GM21526 (cell line): ENCODE measurements at regions not wholly inside any gene's neighbourhood (a gene's known extent, or its start where the extent isn't known, plus 50 kb on each side); places are given as distances from the start of the nearest gene placed in this dataset.

ENCODE experiments used
- ATAC-seq: cut with Tn5 transposase; IDR thresholded peaks from one replicate; pipeline ENCODE4 v1.9.1; 2021; ENCODE audit warnings: moderate library complexity; ENCODE audit not compliant: unreplicated experiment, low FRiP score

GRCh38 chr2:49567021-49567420 lies 412.7 kb upstream of the FSHR start:
- no peak for ATAC-seq

- no peak for ATAC-seq
Measured at GRCh38 chr2:49553658-49554057, 399.3 kb upstream of the FSHR start.

- no peak for ATAC-seq
Measured at GRCh38 chr2:49532702-49533101, 378.4 kb upstream of the FSHR start.

- no peak for ATAC-seq
Measured at GRCh38 chr2:49515996-49516782, 361.9 kb upstream of the FSHR start.

- no peak for ATAC-seq
Measured at GRCh38 chr2:49514201-49514600, 359.9 kb upstream of the FSHR start.

- peak; percentile 87 for ATAC-seq
Measured at GRCh38 chr2:49490710-49491109, 336.4 kb upstream of the FSHR start.

GRCh38 chr2:49487139-49487538 lies 332.8 kb upstream of the FSHR start:
- no peak for ATAC-seq

- no peak for ATAC-seq
Measured at GRCh38 chr2:49480520-49480919, 326.2 kb upstream of the FSHR start.

GRCh38 chr2:49465157-49465831 lies 311.0 kb upstream of the FSHR start:
- no peak for ATAC-seq

GRCh38 chr2:49459314-49459993 lies 305.1 kb upstream of the FSHR start:
- no peak for ATAC-seq

GRCh38 chr2:49444005-49444404 lies 289.7 kb upstream of the FSHR start:
- ATAC-seq = no peak

- no peak for ATAC-seq
Measured at GRCh38 chr2:49426996-49427395, 272.7 kb upstream of the FSHR start.

GRCh38 chr2:49416252-49416651 lies 261.9 kb upstream of the FSHR start:
- ATAC-seq = no peak

- ATAC-seq = no peak
Measured at GRCh38 chr2:49404108-49404507, 249.8 kb upstream of the FSHR start.

GRCh38 chr2:49403637-49404036 lies 249.3 kb upstream of the FSHR start:
- ATAC-seq = no peak

GRCh38 chr2:49379406-49379805 lies 225.1 kb upstream of the FSHR start:
- ATAC-seq = no peak

- ATAC-seq = no peak
Measured at GRCh38 chr2:49371128-49371701, 216.9 kb upstream of the FSHR start.

- ATAC-seq = no peak
Measured at GRCh38 chr2:49369650-49370049, 215.3 kb upstream of the FSHR start.

- no peak for ATAC-seq
Measured at GRCh38 chr2:49369101-49369500, 214.8 kb upstream of the FSHR start.

- ATAC-seq = no peak
Measured at GRCh38 chr2:49367003-49367402, 212.7 kb upstream of the FSHR start.

GRCh38 chr2:49360407-49360767 lies 206.1 kb upstream of the FSHR start:
- ATAC-seq = no peak
